NOMO-1 treated with DMSO at 0.1 percent for 48 hours (cell line): ENCODE measurements at regions not wholly inside any gene's neighbourhood (a gene's known extent, or its start where the extent isn't known, plus 50 kb on each side); places are given as distances from the start of the nearest gene placed in this dataset.
"Not testable (repeated sequence)": the region's sequence is repeated elsewhere in the genome, so short reads cannot be mapped to it uniquely, and the experiment has no call there.

Experiments used
- DNase-seq: peaks from one replicate; lab custom pipeline; 2025; ENCODE audit not compliant: unreplicated experiment; lab: John Stamatoyannopoulos, UW

GRCh38 chr1:70667494-70668170, 256.6 kb downstream of the CTH start:
- DNase-seq, result no peak

GRCh38 chr1:70671006-70671405, 259.9 kb downstream of the CTH start:
- no peak for DNase-seq

DNA sequence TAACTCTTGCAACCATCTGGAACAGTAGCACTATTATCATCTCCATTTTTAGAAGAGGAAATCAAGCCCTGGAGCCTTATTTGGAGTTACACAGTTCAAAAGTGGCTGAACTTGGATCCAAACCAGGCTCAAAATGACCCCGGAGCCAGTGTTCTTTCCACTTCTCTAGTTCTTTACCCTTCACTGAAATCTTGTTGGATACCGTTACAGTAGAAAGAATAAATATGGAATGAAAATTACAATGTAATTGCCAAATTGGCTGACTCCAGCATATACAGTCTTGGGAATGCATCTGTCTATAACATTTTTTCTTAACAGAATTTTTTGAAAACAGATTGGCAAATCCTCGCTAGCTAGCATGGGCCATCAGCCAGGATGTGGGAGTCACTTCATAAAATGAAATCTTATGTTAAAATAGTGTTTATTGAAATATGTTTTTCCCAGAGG, 261.4 kb downstream of the CTH start:
- no peak for DNase-seq

GRCh38 chr1:70674941-70675685, 264.0 kb downstream of the CTH start:
- no peak for DNase-seq

DNA sequence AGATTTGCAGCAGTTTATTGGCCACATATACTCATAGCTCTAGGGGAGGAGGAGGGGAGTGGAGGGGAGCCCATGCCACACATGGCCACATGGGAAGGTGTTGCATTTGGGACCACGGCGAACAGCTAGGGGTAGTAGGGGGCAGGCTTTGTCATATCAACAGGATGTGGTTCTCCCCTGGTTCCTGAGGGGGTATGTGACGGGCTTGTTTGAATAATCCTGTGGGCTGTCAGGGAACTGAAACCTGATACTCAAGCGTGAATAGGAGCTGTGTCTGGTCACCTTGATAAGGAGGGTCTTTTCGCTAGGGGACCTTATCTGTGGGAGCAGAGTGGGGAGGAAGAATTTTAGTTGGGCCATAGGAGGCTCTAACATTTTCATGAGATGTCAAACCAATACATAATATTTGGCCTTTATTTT, 264.7 kb downstream of the CTH start:
- DNase-seq, result no peak

DNA sequence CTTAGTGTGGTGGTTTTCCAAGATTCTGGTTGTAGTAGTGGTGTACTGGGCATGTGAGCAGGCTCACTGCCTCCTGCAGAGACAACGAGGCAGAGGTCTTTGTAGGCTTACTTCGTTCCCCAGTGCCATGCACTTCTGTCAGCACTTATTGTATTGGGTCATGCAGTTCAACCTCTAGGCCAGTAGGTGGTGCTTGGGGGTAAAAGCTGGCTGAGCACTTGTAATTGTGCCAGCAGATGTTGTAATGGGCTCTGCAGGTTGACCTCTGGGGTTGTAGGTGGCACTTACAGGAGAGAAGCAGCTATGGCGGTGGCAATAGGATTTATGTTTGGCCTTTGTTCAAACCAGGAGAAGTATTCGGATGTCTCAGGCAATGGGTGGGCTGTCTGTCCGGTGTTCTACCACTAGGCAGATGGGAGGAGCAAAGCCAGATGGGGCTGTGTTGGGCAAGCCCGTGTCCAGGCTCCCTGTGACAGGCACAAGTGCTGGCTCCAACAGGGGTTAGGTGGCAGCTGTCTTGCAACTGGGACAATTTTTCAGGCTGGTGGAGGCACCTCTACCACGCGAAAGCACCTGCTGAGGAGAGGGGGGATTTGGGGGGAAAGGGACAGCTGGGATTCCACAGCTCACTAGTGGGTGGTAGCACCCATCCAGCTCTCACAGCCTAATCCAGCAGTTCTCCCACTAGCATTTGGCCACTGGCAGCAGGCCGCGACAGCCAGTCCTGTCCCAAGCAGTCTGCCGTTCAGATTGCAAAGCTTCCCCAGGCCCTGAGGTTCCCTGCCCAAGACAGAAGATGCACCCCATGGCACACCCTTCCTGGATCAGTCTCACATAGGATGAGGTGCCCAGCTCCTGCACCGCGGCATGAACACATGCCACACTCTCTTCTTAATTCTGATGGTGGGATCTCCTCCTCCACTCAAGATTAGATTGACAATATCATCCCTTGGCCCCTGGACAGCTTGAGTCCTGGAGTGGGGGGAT, 274.5 kb downstream of the CTH start:
- peak; percentile 61 for DNase-seq

GRCh38 chr1:70688580-70688979, 277.5 kb downstream of the CTH start:
- no peak for DNase-seq

DNA sequence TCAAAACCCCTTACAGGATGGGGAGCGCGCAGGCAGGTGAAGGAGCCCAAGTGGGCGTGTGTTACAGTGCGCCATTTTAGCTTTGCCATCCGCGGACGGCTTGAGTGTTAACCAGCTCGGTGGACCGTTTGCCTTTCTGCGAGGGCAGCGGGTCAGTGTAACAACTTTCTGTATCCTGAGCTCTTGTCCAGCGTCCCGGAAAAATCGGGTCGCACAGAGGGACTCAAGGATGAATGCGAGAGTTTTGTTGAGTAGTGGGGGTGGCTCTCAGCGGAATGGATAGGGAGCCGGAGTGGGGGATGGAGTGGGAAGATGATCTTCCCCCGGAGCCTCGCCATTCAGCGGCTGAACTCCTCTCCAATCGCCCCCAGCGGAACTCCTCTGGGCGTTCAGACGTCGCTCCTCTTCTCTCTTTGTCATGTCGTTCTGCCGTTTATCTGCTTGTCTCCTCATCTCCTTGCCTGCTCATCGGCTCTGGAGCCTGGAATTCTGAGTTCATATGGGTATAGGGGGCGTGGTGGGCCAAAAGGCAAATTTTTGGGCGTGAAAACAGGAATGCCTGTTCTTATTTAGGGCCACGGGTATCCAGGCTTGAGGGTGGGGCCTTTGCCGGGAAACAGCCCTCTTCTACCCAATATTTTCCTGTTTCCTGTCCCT, 295.4 kb downstream of the CTH start:
- DNase-seq, result no peak

GRCh38 chr1:70707214-70707613, 296.1 kb downstream of the CTH start:
- DNase-seq, result no peak

DNA sequence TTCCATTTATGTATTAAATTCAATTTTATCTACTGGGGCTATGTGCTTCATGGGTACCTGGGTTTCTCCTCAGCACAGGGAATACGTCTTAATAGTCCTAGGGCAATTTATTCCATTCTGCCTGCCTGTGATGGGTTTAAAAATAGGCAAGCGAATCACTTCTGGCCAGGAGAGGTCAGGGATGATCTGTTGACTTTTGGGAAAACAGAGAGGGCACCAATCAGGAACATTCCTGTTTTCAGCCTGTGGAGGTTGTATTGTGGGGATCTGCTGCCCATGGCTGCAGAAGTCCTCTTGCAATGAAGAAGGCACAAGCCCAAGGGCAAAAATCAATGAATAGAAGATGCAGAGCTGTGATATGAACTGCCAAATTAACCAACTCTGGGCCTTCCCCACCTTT, 303.1 kb downstream of the CTH start:
- DNase-seq, result no peak

DNA sequence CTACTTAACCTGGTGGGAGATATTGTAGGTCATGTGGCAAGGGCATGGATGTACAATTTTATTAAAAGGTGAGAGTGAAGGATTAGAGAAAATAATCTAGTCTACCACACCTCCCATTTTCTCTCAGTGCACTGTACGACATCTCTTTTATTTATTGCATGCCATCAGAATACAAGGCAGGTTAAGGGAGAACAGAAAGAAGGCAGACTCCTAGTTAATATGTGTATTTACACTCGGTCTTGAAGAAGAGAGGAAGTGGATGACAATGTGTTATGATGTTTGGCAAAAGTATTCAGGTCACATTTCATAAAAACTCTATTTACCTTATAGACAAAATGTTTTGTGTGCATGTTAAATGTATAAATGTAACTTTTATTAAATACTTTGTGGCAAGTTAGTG, 306.1 kb downstream of the CTH start:
- no peak for DNase-seq

GRCh38 chr1:70717656-70718055, 306.6 kb downstream of the CTH start:
- no peak for DNase-seq

DNA sequence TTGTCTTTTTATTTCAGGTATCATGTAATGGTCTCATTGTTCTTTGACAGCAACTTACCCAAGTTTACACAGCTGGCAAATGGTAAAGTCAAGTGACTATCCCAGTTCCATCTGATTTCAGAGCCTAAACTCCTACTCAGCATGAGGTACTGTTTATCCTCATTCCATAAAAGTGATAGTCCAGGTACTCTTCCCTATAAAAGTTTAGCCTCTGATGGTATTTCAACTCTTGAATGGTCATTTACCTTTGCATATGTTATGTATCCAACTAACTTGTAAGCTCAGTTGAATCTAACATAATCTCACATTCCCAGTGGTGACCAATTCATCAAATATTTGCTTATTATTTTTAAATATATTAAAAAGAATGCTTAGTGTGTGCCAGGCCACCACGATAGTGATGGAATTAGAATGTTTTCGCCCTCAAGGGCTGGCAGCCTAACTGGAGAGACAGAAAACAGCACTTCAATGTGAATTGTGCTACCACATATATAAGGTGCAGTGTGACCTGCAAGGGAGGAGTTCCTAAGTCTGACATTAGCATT, 307.1 kb downstream of the CTH start:
- DNase-seq, result no peak

DNA sequence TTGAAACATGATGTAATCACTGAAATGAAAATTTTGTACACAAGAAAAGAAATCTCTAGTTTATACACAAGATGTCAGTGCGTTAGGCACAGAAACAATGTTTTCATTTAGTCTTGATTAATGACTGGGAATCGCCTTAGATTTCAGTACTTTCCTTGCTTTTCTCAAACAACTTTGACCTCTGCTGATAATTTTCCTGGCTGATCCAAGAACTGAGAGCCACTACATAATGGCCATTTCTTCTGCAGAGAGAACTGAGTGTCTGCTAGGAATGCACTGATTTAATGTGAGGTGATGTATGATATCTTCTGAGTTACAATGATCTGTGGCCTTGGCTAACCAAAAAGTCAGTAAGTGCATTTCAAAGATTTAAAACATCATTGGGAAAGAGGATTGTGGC, 308.1 kb downstream of the CTH start:
- DNase-seq, result no peak

GRCh38 chr1:70720109-70720508, 309.0 kb downstream of the CTH start:
- no peak for DNase-seq

DNA sequence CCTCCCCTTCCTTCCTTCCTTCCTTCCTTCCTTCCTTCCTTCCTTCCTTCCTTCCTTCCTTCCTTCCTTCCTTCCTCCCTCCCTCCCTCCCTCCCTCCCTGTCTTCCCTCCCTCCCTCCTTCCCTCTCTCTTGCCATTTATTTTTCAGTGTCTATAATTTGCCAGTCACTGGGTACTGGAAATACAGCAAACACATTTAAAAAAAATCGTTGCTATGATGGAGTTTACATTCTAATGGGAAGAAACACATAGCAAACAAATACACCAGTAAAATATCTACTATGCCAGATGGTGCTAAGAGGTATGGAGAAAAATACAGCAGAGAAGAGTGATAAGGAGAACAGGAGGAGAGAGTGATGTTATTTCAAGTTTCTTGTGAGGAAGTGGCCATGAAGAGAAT, 309.5 kb downstream of the CTH start:
- DNase-seq, result no peak

- DNase-seq, result no peak
Measured at GRCh38 chr1:70727886-70728489, 316.9 kb downstream of the CTH start.

GRCh38 chr1:70736518-70736917, 311.1 kb downstream of the PTGER3 start:
- not testable (repeated sequence) for DNase-seq

DNA sequence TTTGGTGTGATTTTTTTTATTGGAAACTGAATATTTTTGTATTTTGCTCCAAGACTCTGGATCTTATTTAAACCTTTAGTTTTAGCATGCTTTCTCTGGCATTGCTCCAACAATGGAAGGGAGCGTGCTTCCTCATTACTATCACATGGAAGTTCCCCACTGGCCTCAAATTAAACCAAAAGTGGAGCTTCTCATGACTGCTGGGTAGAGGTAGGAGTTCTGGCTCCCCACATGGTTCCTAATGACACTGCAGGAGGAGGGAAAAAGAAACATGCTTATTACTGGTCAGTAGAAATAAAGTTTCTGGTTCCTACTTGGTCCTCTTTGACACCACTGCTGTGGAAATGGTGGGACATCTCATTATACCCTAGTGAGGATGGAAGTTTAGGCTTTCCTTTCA, 310.5 kb downstream of the PTGER3 start:
- no peak for DNase-seq

GRCh38 chr1:70738624-70739023, 309.0 kb downstream of the PTGER3 start:
- no peak for DNase-seq
